ENCODE measurements at regions not wholly inside any gene's neighbourhood (a gene's known extent, or its start where the extent isn't known, plus 50 kb on each side); places are given as distances from the start of the nearest gene placed in this dataset.

GRCh38 chr16:60586493-60586892, 1449.7 kb downstream of the CDH8 start:
- no peak for DNase-seq (ENCODE audit: low spot score)
- FAIRE-seq, result no peak

DNA sequence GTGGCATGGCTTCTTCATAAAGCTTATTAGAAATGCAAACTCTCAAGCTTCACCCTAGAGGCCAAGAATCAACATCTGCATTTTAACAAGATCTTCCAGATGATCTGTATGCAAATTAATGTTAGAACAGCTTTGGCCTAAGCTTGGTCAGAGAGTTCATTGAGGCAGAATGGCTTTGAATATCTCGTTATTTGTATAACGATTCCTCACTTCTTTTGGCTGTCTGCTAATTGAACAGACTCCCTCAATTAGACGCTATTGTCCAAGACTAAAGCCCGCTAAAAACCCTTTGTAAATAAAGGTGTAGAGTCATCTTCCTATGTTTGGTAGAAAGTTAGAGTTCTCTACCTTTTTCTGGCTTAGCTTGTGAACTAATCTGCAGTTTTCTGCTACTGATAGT, 1453.7 kb downstream of the CDH8 start:
- FAIRE-seq (no peak), DNase-seq (ENCODE audit: low spot score) (no peak)

GRCh38 chr16:60566901-60567300, 1469.3 kb downstream of the CDH8 start:
- no peak for FAIRE-seq
- DNase-seq (ENCODE audit: low spot score), result no peak

- FAIRE-seq (no peak), DNase-seq (ENCODE audit: low spot score) (no peak)
Measured at GRCh38 chr16:60564588-60564987, 1471.7 kb downstream of the CDH8 start.

DNA sequence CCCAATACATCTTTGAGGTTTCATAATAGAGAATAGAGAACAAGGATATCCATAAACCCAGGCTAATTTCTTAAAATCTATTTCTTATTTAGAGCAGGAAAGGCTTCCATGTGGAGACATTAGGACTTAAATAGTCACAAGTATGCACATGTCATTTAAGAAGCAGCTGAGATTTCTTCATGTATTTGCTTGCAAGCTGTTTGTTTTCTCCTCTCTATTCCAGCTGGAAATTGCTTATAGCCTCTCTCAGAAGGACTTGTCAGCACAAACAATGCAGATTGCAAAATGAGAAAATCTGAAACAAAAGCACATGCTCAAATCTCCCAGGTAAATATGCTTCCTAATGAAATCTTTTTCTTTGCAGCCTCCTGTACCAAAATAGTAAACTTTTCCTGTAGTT, 1473.1 kb downstream of the CDH8 start:
- FAIRE-seq (no peak), DNase-seq (ENCODE audit: low spot score) (no peak)

GRCh38 chr16:60558936-60559335, 1477.3 kb downstream of the CDH8 start:
- DNase-seq (ENCODE audit: low spot score) (no peak), FAIRE-seq (no peak)

- FAIRE-seq (no peak), DNase-seq (ENCODE audit: low spot score) (no peak)
Measured at GRCh38 chr16:60553090-60553757, 1483.0 kb downstream of the CDH8 start.

- no peak for FAIRE-seq
- no peak for DNase-seq (ENCODE audit: low spot score)
Measured at GRCh38 chr16:60541535-60541934, 1494.7 kb downstream of the CDH8 start.

- DNase-seq (ENCODE audit: low spot score) (no peak), FAIRE-seq (no peak)
Measured at GRCh38 chr16:60510941-60511340, 1525.3 kb downstream of the CDH8 start.

DNA sequence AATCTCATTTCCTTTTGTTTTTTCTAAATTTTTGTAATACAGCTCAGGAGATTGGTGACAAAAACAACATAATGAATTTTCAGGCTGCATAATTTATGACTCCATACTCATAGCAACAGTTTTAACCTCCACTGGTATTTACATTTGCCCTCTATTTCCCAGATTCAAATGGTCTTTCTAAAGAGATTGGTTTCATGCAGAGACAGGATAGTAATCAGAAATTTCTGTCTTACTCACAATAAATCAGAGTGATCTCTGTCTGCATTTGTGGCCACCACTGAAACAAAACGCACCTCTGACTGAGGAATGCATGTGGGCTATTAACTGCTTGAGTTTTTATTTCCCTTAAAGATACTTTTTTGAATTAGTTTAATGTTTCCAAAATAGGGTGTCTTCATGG, 1526.0 kb downstream of the CDH8 start:
- no peak for DNase-seq (ENCODE audit: low spot score)
- no peak for FAIRE-seq

- no peak for DNase-seq (ENCODE audit: low spot score)
- FAIRE-seq, result no peak
Measured at GRCh38 chr16:60491273-60491672, 1545.0 kb downstream of the CDH8 start.

DNA sequence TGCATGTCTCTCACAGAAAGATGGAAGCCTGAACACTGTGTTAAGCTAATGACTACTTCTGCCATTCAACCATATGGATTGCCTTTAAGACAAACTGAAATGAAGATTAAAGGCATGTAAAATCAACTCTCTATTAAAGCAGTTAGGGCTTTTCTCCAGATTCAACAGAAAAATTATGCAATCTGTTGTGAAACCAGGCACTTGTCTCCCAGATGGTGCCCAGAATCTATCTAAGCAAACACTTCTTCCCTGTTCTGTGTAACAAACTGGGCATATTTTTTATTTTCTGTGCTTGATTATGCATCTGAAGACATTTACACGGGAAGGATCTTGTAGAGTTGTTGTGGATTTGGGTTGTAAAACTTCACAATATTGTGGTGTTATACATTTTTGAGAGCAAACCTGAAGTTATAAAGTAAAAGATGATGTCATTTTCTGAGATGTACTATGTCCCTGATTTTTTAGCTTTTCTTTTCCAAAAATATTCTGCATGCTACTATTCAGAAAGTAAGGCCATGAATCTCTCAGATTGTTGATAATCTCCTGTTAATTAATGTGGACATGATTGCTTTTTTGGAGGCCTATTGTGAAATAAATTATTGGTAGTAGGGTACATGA, 1550.3 kb downstream of the CDH8 start:
- DNase-seq (ENCODE audit: low spot score) (no peak), FAIRE-seq (no peak)

GRCh38 chr16:60484901-60485300, 1551.3 kb downstream of the CDH8 start:
- DNase-seq (ENCODE audit: low spot score) (no peak), FAIRE-seq (no peak)

- DNase-seq (ENCODE audit: low spot score) (no peak), FAIRE-seq (no peak)
Measured at GRCh38 chr16:60481591-60481990, 1554.6 kb downstream of the CDH8 start.

DNA sequence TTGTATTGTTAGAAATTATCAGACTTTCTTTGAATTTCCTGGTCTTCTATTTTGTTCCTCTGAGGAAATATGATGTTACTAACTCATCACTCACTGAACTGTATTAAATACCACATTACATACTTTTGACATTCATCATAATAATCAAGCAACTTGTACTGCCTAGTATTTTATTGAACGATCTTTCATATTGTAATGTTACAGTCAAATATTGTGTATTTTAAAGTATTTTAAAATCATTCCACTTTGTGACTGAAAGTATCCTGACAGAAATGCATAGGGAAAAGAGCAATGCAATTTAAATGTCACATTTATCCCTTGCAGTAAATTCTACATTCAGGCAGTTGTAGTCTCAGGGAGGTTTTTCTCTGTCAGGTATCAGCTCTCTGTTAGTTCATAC, 1557.4 kb downstream of the CDH8 start:
- DNase-seq (ENCODE audit: low spot score), result no peak
- no peak for FAIRE-seq

- FAIRE-seq (no peak), DNase-seq (ENCODE audit: low spot score) (no peak)
Measured at GRCh38 chr16:60463986-60464385, 1572.3 kb downstream of the CDH8 start.

GRCh38 chr16:60459463-60459862, 1576.8 kb downstream of the CDH8 start:
- DNase-seq (ENCODE audit: low spot score) (no peak), FAIRE-seq (no peak)

GRCh38 chr16:60458255-60458654, 1578.0 kb downstream of the CDH8 start:
- no peak for FAIRE-seq
- no peak for DNase-seq (ENCODE audit: low spot score)

DNA sequence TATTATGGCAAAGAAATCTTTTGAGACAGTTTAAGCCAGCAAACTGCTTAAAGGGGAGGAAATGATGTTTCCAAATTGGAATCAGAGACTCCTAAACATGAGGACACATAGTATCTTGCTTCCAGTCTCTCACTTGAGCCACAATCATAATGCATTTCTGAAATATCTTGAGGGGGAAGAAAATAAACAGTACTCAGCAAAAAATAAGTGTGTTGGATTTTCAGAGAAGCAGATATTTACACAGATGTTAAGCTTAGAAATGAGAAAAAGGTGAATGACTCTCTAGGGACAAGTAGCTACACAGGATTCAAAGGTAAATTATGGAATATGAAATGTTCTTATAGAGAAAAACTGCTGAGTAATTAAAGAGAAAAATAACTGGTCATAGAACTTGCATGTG, 1583.6 kb downstream of the CDH8 start:
- no peak for FAIRE-seq
- no peak for DNase-seq (ENCODE audit: low spot score)

- DNase-seq (ENCODE audit: low spot score) (no peak), FAIRE-seq (no peak)
Measured at GRCh38 chr16:60438894-60439293, 1597.3 kb downstream of the CDH8 start.

DNA sequence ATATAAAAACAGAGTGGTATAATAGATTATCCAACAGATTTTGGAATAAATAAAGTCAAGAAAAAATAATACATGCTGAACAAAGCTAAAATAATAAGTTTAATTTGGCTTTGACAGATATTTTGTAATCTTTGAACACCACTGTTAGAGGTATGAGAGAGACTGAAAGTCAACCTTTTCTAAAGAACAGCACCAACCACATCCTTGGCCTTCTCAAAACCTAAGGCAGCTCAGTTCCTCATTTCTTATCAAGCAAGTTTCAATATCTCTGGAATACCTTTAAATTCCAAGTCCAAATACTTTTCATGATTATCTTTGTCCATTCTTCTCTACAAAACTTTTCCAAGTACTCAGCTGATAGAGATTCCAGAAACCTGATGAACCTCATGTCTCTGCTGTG, 1603.8 kb downstream of the CDH8 start:
- DNase-seq (ENCODE audit: low spot score), result no peak
- FAIRE-seq, result no peak

- FAIRE-seq (no peak), DNase-seq (ENCODE audit: low spot score) (no peak)
Measured at GRCh38 chr16:60419859-60420258, 1616.4 kb downstream of the CDH8 start.

DNA sequence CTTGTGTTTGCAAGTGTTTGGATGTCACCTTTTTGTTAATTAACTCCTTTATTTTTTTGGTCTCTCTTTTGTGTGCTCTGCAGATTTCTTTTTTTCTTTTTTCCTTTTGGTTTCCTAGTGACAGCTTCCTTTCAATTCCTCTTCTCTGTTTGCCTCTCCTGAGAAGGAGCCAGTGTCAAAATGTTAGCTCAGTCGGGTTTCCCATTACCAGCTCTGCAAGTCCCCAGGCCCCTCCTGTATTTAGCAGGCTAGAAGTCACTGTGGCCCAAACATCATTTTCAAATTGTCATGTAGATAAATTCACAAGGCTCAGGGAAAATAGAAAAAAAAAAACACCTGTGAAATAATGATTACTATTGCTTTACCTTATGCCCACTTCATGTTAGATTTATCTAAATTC, 1621.6 kb downstream of the CDH8 start:
- DNase-seq (ENCODE audit: low spot score), result no peak
- no peak for FAIRE-seq

DNA sequence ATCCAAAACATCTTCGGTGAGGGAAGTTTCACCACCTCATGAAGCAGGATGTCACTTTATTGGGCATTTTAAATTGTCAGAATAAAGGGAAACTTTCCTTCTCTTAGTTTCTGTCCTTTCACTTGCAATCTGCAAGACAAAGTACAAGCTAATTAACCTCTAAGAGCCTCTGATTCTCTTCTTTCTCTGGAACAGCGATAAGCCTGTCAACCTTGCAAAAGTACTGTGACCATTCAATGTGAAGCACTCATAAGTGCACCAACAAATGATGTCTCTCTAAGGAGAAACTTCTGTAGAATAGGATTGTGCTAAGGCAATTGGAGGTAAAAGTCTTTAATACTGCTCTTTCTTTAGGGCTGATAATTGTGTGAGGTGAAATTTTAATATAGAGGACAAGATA, 1622.3 kb downstream of the CDH8 start:
- DNase-seq (ENCODE audit: low spot score), result no peak
- FAIRE-seq, result no peak

Data from urothelium cell line (cell line).